ENCODE measurements at regions not wholly inside any gene's neighbourhood (a gene's known extent, or its start where the extent isn't known, plus 50 kb on each side); places are given as distances from the start of the nearest gene placed in this dataset.
"Not testable (repeated sequence)": the region's sequence is repeated elsewhere in the genome, so short reads cannot be mapped to it uniquely, and the experiment has no call there.

GRCh38 chrX:112233164-112233563, 150.6 kb upstream of the TRPC5 start:
- no peaks in the 10 kb centered on the region for H3K9me3 Mint-ChIP-seq (ENCODE audit: low read depth)
- no peak for DNase-seq (ENCODE audit: low spot score, unreplicated experiment)
- TF ChIP-seq, protein P1, sequence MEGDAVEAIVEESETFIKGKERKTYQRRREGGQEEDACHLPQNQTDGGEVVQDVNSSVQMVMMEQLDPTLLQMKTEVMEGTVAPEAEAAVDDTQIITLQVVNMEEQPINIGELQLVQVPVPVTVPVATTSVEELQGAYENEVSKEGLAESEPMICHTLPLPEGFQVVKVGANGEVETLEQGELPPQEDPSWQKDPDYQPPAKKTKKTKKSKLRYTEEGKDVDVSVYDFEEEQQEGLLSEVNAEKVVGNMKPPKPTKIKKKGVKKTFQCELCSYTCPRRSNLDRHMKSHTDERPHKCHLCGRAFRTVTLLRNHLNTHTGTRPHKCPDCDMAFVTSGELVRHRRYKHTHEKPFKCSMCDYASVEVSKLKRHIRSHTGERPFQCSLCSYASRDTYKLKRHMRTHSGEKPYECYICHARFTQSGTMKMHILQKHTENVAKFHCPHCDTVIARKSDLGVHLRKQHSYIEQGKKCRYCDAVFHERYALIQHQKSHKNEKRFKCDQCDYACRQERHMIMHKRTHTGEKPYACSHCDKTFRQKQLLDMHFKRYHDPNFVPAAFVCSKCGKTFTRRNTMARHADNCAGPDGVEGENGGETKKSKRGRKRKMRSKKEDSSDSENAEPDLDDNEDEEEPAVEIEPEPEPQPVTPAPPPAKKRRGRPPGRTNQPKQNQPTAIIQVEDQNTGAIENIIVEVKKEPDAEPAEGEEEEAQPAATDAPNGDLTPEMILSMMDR (IDR thresholded peaks at IDR 0.05; ENCODE audit: unreplicated experiment) = no peak
- no peak overlapping the region for H3K27ac Mint-ChIP-seq
- no peaks in the 10 kb centered on the region for H3K4me1 Mint-ChIP-seq (ENCODE audit: low read depth)
- H3K27me3 Mint-ChIP-seq = no peaks in the 10 kb centered on the region
- H3K36me3 Mint-ChIP-seq (ENCODE audit: insufficient read depth) = no peaks in the 10 kb centered on the region
- H3K4me3 Mint-ChIP-seq (ENCODE audit: low read depth) = no peak overlapping the region

- not testable (repeated sequence) for H3K27me3 Mint-ChIP-seq
Measured at GRCh38 chrX:112226795-112227194, 144.2 kb upstream of the TRPC5 start.

DNA sequence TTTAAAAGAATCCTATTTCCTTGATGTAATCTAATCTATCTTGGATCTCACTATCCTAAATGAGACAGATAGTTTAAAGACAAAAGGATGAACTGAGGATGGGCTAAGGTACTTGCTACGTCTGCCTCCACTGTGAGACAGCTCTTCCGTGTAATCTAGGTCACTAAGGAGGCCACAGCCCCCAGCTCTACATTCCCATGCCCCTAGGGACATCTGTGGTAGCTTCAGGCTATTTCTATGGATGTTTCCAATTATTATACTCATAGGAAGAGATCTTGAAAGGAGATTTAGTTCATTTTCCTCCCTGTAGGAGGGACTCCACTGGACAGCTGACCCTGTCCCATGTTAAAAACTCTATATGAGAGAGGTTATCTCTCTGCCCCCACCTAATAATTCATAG, 140.8 kb upstream of the TRPC5 start:
- no peak overlapping the region for H3K4me3 Mint-ChIP-seq (ENCODE audit: low read depth)
- H3K9me3 Mint-ChIP-seq (ENCODE audit: low read depth) = no peaks in the 10 kb centered on the region
- DNase-seq (ENCODE audit: low spot score, unreplicated experiment) = no peak
- H3K4me1 Mint-ChIP-seq (ENCODE audit: low read depth) = no peaks in the 10 kb centered on the region
- no peaks in the 10 kb centered on the region for H3K27me3 Mint-ChIP-seq
- TF ChIP-seq, protein P1 (IDR thresholded peaks at IDR 0.05; ENCODE audit: unreplicated experiment) = no peak
- no peaks in the 10 kb centered on the region for H3K36me3 Mint-ChIP-seq (ENCODE audit: insufficient read depth)
- no peak overlapping the region for H3K27ac Mint-ChIP-seq

More at GRCh38 chrX:112226795-112227194, 144.2 kb upstream of the TRPC5 start:
- H3K36me3 Mint-ChIP-seq (ENCODE audit: insufficient read depth); DNase-seq (ENCODE audit: low spot score, unreplicated experiment); H3K4me3 Mint-ChIP-seq (ENCODE audit: low read depth); H3K27ac Mint-ChIP-seq; H3K9me3 Mint-ChIP-seq (ENCODE audit: low read depth); H3K4me1 Mint-ChIP-seq (ENCODE audit: low read depth): not testable (repeated sequence)

GRCh38 chrX:112218388-112218787, 135.8 kb upstream of the TRPC5 start:
- TF ChIP-seq, protein P1 (IDR thresholded peaks at IDR 0.05; ENCODE audit: unreplicated experiment) = no peak
- Mint-ChIP-seq H3K9me3 (ENCODE audit: low read depth) (no peaks in the 10 kb centered on the region), H3K4me3 (ENCODE audit: low read depth) (no peak overlapping the region), H3K27ac (no peak overlapping the region), H3K4me1 (ENCODE audit: low read depth) (no peaks in the 10 kb centered on the region), H3K36me3 (ENCODE audit: insufficient read depth) (no peaks in the 10 kb centered on the region), H3K27me3 (no peaks in the 10 kb centered on the region)
- DNase-seq (ENCODE audit: low spot score, unreplicated experiment) = no peak

GRCh38 chrX:112211459-112211858, 128.9 kb upstream of the TRPC5 start:
- Mint-ChIP-seq H3K27ac (no peak overlapping the region), H3K27me3 (no peaks in the 10 kb centered on the region), H3K4me3 (ENCODE audit: low read depth) (no peak overlapping the region), H3K4me1 (ENCODE audit: low read depth) (no peaks in the 10 kb centered on the region), H3K9me3 (ENCODE audit: low read depth) (no peaks in the 10 kb centered on the region), H3K36me3 (ENCODE audit: insufficient read depth) (no peaks in the 10 kb centered on the region)
- DNase-seq (ENCODE audit: low spot score, unreplicated experiment) = no peak
- TF ChIP-seq, protein P1 (IDR thresholded peaks at IDR 0.05; ENCODE audit: unreplicated experiment) = no peak

- Mint-ChIP-seq H3K9me3 (ENCODE audit: low read depth) (no peaks in the 10 kb centered on the region), H3K27me3 (no peaks in the 10 kb centered on the region), H3K36me3 (ENCODE audit: insufficient read depth) (no peaks in the 10 kb centered on the region), H3K4me1 (ENCODE audit: low read depth) (no peaks in the 10 kb centered on the region), H3K4me3 (ENCODE audit: low read depth) (no peak overlapping the region), H3K27ac (no peak overlapping the region)
- no peak for DNase-seq (ENCODE audit: low spot score, unreplicated experiment)
- TF ChIP-seq, protein P1 (IDR thresholded peaks at IDR 0.05; ENCODE audit: unreplicated experiment) = no peak
Measured at GRCh38 chrX:112197840-112198239, 115.3 kb upstream of the TRPC5 start.

All from progenitor cell of endocrine pancreas (in vitro differentiated cells).